ENCODE measurements at regions not wholly inside any gene's neighbourhood (a gene's known extent, or its start where the extent isn't known, plus 50 kb on each side); places are given as distances from the start of the nearest gene placed in this dataset.

DNA sequence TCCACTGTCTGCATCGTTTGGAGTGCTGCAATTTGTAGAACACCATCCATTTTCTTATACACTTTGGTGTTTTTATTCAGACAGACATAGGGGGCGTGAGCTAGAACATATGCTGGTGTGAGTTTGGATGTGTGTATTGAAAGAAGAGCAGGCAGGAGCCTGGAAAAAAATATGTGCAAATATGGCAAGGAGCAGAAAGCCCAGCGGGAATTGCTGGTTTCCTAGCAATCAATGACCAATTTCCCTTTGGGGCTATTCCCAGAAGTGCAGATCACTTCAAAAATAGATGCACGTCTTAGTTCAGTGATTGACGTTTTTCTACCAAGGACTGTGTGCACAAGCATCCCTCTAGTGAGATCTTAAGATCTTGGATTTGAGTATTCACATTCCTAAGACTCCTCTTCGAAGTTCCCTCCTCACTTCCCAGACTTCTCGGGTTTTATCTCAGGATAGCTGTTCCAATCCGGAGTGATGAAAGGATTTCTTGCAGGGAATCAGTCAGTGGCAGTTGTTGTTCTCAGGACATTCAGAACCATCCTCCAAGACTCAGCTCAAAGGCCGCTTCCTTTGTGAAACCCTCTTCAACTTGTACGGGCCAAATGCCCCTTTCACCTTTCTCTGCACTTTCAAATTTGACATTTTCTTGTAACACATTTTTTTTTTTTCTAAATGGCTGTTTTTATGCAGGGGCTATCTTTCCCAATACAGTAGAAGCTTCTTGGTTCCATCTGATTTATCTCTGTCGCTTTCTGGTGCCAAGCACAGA, 268.7 kb upstream of the ASIC2 start:
- Histone ChIP-seq H3K4me1 (no peaks in the 10 kb centered on the region), H3K9me3 (peaks cover 4% of the 10 kb centered on the region), H3K27ac (no peak overlapping the region), H3K27me3 (no peaks in the 10 kb centered on the region), H3K36me3 (no peaks in the 10 kb centered on the region), H3K4me3 (no peak overlapping the region)
- TF ChIP-seq, protein P1, sequence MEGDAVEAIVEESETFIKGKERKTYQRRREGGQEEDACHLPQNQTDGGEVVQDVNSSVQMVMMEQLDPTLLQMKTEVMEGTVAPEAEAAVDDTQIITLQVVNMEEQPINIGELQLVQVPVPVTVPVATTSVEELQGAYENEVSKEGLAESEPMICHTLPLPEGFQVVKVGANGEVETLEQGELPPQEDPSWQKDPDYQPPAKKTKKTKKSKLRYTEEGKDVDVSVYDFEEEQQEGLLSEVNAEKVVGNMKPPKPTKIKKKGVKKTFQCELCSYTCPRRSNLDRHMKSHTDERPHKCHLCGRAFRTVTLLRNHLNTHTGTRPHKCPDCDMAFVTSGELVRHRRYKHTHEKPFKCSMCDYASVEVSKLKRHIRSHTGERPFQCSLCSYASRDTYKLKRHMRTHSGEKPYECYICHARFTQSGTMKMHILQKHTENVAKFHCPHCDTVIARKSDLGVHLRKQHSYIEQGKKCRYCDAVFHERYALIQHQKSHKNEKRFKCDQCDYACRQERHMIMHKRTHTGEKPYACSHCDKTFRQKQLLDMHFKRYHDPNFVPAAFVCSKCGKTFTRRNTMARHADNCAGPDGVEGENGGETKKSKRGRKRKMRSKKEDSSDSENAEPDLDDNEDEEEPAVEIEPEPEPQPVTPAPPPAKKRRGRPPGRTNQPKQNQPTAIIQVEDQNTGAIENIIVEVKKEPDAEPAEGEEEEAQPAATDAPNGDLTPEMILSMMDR (IDR thresholded peaks at IDR 0.05) = no peak
- DNase-seq (no peak), ATAC-seq (no peak)
- intact Hi-C loops (cut with DNase I) = no loop called here

DNA sequence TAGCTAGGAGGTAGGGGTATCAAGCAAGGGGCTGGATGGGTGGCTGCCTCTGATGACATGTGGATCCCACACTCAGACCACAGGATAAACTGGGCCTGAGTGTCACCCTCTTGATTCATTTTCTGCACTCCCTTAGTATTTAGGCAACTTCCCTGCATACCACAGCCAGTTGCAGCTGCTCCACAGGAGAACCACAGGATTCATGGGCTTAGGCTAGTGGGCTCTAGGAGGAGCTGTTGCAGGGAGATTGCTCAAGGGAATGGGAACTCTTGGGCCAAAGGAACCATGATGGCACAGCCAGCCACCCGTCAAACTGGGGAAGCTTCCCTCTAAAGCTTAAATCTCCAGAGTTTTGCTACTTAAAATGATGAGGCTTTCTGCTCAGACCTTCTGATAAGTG, 269.7 kb upstream of the ASIC2 start:
- Histone ChIP-seq H3K4me3 (no peak overlapping the region), H3K27ac (no peak overlapping the region), H3K27me3 (no peaks in the 10 kb centered on the region), H3K9me3 (peaks cover 4% of the 10 kb centered on the region), H3K36me3 (no peaks in the 10 kb centered on the region), H3K4me1 (no peaks in the 10 kb centered on the region)
- peak; percentile 42 for ATAC-seq
- TF ChIP-seq, protein P1 (IDR thresholded peaks at IDR 0.05) = peak; percentile 12
- intact Hi-C loops (cut with DNase I) = no loop called here
- no peak for DNase-seq

DNA sequence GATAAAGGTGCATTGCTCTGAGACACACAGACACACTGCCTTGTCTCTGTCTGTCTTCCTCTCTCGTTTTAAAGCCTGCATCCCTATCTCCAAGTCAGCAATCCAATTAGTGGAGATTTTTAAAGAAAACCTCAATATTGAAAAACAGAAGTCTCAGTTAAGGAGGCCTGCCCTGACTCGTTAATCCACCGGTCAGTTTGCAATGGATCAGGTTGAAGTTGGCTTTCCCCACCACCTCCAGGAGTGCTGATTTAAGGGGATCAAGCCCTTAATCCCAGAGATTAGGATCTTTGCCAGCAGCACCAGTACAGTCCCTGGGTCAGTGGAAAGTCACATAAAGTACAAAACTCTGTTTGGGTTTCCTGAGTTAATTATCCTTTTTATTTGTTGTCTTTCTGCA, 271.1 kb upstream of the ASIC2 start:
- no peaks in the 10 kb centered on the region for H3K9me3 ChIP-seq
- ATAC-seq = no peak
- no peaks in the 10 kb centered on the region for H3K4me1 ChIP-seq
- no peak for DNase-seq
- intact Hi-C loops (cut with DNase I) = no loop called here
- no peaks in the 10 kb centered on the region for H3K27me3 ChIP-seq
- TF ChIP-seq, protein P1 (IDR thresholded peaks at IDR 0.05) = no peak
- H3K27ac ChIP-seq = no peak overlapping the region
- no peak overlapping the region for H3K4me3 ChIP-seq
- H3K36me3 ChIP-seq = no peaks in the 10 kb centered on the region

DNA sequence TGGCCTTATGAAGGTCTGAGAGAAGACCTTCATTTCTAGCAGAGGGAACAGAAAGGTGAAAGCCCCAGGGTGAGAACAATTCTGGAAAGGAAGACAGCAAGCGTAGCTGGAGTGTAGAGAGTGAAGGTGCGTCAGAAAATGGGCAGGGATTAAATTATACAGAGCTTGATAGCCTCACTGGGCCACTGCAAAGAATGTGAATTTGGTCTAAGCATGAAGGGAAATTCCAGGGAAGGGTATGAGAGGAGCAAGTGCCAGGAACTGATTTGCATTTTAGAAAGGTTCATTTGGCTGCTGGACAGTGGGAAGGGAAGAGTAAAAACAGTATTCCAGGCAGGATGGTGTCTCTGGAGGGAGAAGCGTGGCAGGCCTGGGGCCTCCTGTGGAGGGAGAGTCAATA, 274.1 kb upstream of the ASIC2 start:
- no peak for ATAC-seq
- DNase-seq = no peak
- no peaks in the 10 kb centered on the region for H3K4me1 ChIP-seq
- H3K4me3 ChIP-seq = no peak overlapping the region
- no peaks in the 10 kb centered on the region for H3K36me3 ChIP-seq
- H3K9me3 ChIP-seq = no peaks in the 10 kb centered on the region
- no peaks in the 10 kb centered on the region for H3K27me3 ChIP-seq
- intact Hi-C loops (cut with DNase I) = no loop called here
- H3K27ac ChIP-seq = no peak overlapping the region
- TF ChIP-seq, protein P1 (IDR thresholded peaks at IDR 0.05) = no peak

DNA sequence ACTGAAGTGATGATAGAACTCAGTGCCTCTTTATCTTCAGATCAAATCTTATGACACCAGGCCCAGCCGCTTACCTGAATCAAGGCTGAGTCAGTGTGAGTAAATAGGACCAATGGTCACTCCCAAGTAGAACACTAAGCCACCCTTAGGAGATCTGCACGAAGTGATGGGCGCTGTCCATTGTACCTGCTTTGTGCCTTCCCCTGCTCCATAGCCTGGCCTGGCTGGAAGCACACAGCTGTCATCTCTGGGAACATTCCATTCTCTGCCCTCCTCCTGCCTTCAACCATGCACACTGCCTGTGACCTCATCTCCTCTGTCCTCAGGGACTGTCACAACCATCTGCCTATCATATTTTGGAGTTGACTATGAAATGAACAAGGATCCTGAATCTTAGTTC, 279.5 kb upstream of the ASIC2 start:
- Histone ChIP-seq H3K9me3 (no peaks in the 10 kb centered on the region), H3K36me3 (no peaks in the 10 kb centered on the region), H3K27me3 (no peaks in the 10 kb centered on the region), H3K4me1 (no peaks in the 10 kb centered on the region), H3K4me3 (no peak overlapping the region), H3K27ac (no peak overlapping the region)
- ATAC-seq (no peak), DNase-seq (no peak)
- intact Hi-C loops (cut with DNase I) = no loop called here
- TF ChIP-seq, protein P1 (IDR thresholded peaks at IDR 0.05) = no peak

All from upper lobe of right lung (tissue), 1 donor.